ENCODE measurements at regions not wholly inside any gene's neighbourhood (a gene's known extent, or its start where the extent isn't known, plus 50 kb on each side); places are given as distances from the start of the nearest gene placed in this dataset.
A peak's percentile ranks its signal among the peaks of the same experiment; 100 is the strongest.
"Not testable (repeated sequence)": the region's sequence is repeated elsewhere in the genome, so short reads cannot be mapped to it uniquely, and the experiment has no call there.

- DNase-seq = no peak
Measured at GRCh38 chr6:14502551-14502950, 385.0 kb downstream of the CD83 start.

- no peak for DNase-seq
Measured at GRCh38 chr6:14505401-14505800, 387.8 kb downstream of the CD83 start.

GRCh38 chr6:14506656-14507246, 389.2 kb downstream of the CD83 start:
- peak; percentile 52 for DNase-seq

GRCh38 chr6:14509120-14509519, 391.5 kb downstream of the CD83 start:
- no peak for DNase-seq

GRCh38 chr6:14510038-14510437, 392.5 kb downstream of the CD83 start:
- no peak for DNase-seq

- no peak for DNase-seq
Measured at GRCh38 chr6:14511061-14511586, 393.6 kb downstream of the CD83 start.

GRCh38 chr6:14512246-14512645, 394.7 kb downstream of the CD83 start:
- no peak for DNase-seq

GRCh38 chr6:14513496-14514393, 396.2 kb downstream of the CD83 start:
- DNase-seq = no peak

GRCh38 chr6:14516956-14517355, 399.4 kb downstream of the CD83 start:
- DNase-seq = no peak

GRCh38 chr6:14517516-14518105, 400.0 kb downstream of the CD83 start:
- no peak for DNase-seq

GRCh38 chr6:14518515-14519217, 401.1 kb downstream of the CD83 start:
- DNase-seq = no peak

GRCh38 chr6:14520029-14520428, 402.5 kb downstream of the CD83 start:
- DNase-seq = no peak

GRCh38 chr6:14520536-14520935, 403.0 kb downstream of the CD83 start:
- no peak for DNase-seq

GRCh38 chr6:14521141-14521540, 403.6 kb downstream of the CD83 start:
- no peak for DNase-seq

- DNase-seq = not testable (repeated sequence)
Measured at GRCh38 chr6:14521861-14522260, 404.3 kb downstream of the CD83 start.

- no peak for DNase-seq
Measured at GRCh38 chr6:14524319-14524718, 406.7 kb downstream of the CD83 start.

- no peak for DNase-seq
Measured at GRCh38 chr6:14530385-14530784, 412.8 kb downstream of the CD83 start.

GRCh38 chr6:14533446-14533845, 415.9 kb downstream of the CD83 start:
- no peak for DNase-seq

GRCh38 chr6:14537030-14537429, 419.5 kb downstream of the CD83 start:
- no peak for DNase-seq

GRCh38 chr6:14540276-14540675, 422.7 kb downstream of the CD83 start:
- no peak for DNase-seq

- no peak for DNase-seq
Measured at GRCh38 chr6:14540810-14541540, 423.4 kb downstream of the CD83 start.

- peak; percentile 50 for DNase-seq
Measured at GRCh38 chr6:14542670-14543366, 425.2 kb downstream of the CD83 start.
